Mesenchymal stem cell (in vitro differentiated cells and primary cell): ENCODE measurements at regions not wholly inside any gene's neighbourhood (a gene's known extent, or its start where the extent isn't known, plus 50 kb on each side); places are given as distances from the start of the nearest gene placed in this dataset.

Source experiments
- DNase-seq: peaks from one replicate; pipeline ENCODE4 v3.0.0-alpha.2; 2013
- H2AFZ ChIP-seq: one replicate; pipeline ENCODE4 v1.6.1; 2013; ENCODE audit warnings: low read depth, mild to moderate bottlenecking, control low read depth, inconsistent platforms, low read length, moderate library complexity
- H2AK5ac ChIP-seq: 2 replicates; pipeline ENCODE4 v1.6.1; 2013; ENCODE audit warnings: low read length, moderate library complexity, mild to moderate bottlenecking, inconsistent platforms; ENCODE audit not compliant: severe bottlenecking
- H2BK120ac ChIP-seq: one replicate; pipeline ENCODE4 v1.6.1; 2013; ENCODE audit warnings: low read depth, mild to moderate bottlenecking, inconsistent platforms, low read length, moderate library complexity
- H2BK12ac ChIP-seq, 2 experiments: one replicate each; pipeline ENCODE4 v1.6.1; 2013; ENCODE audit warnings: inconsistent platforms in 2 of 2, low read length in 2 of 2, mild to moderate bottlenecking in 2 of 2, moderate library complexity in 2 of 2, control low read depth in 1 of 2
- H2BK15ac ChIP-seq: one replicate; pipeline ENCODE4 v1.6.1; 2013; ENCODE audit warnings: mild to moderate bottlenecking, low read depth, inconsistent platforms; ENCODE audit not compliant: poor library complexity, severe bottlenecking
- H2BK5ac ChIP-seq: 2 replicates; pipeline ENCODE4 v1.6.1; 2013; ENCODE audit warnings: low read depth, mild to moderate bottlenecking, low read length, control low read depth, inconsistent platforms; ENCODE audit not compliant: poor library complexity, severe bottlenecking
- H3K14ac ChIP-seq, 2 experiments: one replicate each; pipeline ENCODE4 v1.6.1; 2013; ENCODE audit warnings: inconsistent platforms in 2 of 2, low read length in 2 of 2, control low read depth in 1 of 2, mild to moderate bottlenecking in 1 of 2, moderate library complexity in 1 of 2
- H3K18ac ChIP-seq, 2 experiments: one replicate each; pipeline ENCODE4 v1.6.1; 2013; ENCODE audit warnings: inconsistent platforms in 2 of 2, low read length in 2 of 2, control low read depth in 1 of 2, low read depth in 1 of 2, mild to moderate bottlenecking in 1 of 2
- H3K23ac ChIP-seq, 2 experiments: one replicate each; pipeline ENCODE4 v1.6.1; 2013; ENCODE audit warnings: inconsistent platforms in 2 of 2, low read length in 2 of 2, mild to moderate bottlenecking in 2 of 2, moderate library complexity in 2 of 2, control low read depth in 1 of 2
- H3K27ac ChIP-seq: 2 replicates; pipeline ENCODE4 v1.5.1; 2013; ENCODE audit warnings: mild to moderate bottlenecking, moderate library complexity, low read length, control low read depth, inconsistent platforms; ENCODE audit not compliant: poor library complexity, severe bottlenecking
- H3K27me3 ChIP-seq, 2 experiments: 2 replicates each; pipeline versions ENCODE4 v1.6.1 to v1.7.0; 2013; ENCODE audit warnings: low read length in 2 of 2, mild to moderate bottlenecking in 2 of 2, moderate library complexity in 2 of 2, control low read depth in 1 of 2, inconsistent platforms in 1 of 2; ENCODE audit not compliant: control insufficient read depth in 1 of 2, insufficient read depth in 1 of 2
- H3K36me3 ChIP-seq, 2 experiments: 2 replicates each; pipeline versions ENCODE4 v1.6.1 to v1.7.0; 2013; ENCODE audit warnings: low read length in 2 of 2, control low read depth in 1 of 2, inconsistent platforms in 1 of 2, low read depth in 1 of 2, mild to moderate bottlenecking in 1 of 2; ENCODE audit not compliant: insufficient read depth in 2 of 2, control insufficient read depth in 1 of 2
- H3K4ac ChIP-seq, 2 experiments: one replicate each; pipeline ENCODE4 v1.6.1; 2013; ENCODE audit warnings: inconsistent platforms in 2 of 2, low read length in 2 of 2, mild to moderate bottlenecking in 2 of 2, moderate library complexity in 2 of 2, control low read depth in 1 of 2, low read depth in 1 of 2
- H3K4me1 ChIP-seq: 2 replicates; pipeline ENCODE4 v1.6.1; 2013; ENCODE audit warnings: low read depth, low read length, control low read depth; ENCODE audit not compliant: control insufficient read depth, insufficient read depth
- H3K4me2 ChIP-seq: 2 replicates; pipeline ENCODE4 v1.6.1; 2013; ENCODE audit warnings: low read length, mild to moderate bottlenecking, inconsistent platforms; ENCODE audit not compliant: poor library complexity, severe bottlenecking
- H3K4me3 ChIP-seq, 2 experiments: 2 replicates each; pipeline versions ENCODE4 v1.5.1 to v1.7.0; 2013; ENCODE audit warnings: low read length in 2 of 2, mild to moderate bottlenecking in 2 of 2, control low read depth in 1 of 2, low read depth in 1 of 2; ENCODE audit not compliant: insufficient read depth in 1 of 2
- H3K79me1 ChIP-seq: replicated peaks from 2 replicates; pipeline ENCODE4 v1.6.1; 2013; ENCODE audit warnings: mild to moderate bottlenecking, control low read depth, low read length, inconsistent platforms; ENCODE audit not compliant: poor library complexity, severe bottlenecking
- H3K9ac ChIP-seq: 2 replicates; pipeline ENCODE4 v1.7.0; 2013; ENCODE audit warnings: mild to moderate bottlenecking, low read length, moderate library complexity
- H3K9me3 ChIP-seq: 2 replicates; pipeline ENCODE4 v1.7.0; 2013; ENCODE audit warnings: mild to moderate bottlenecking, low read length; ENCODE audit not compliant: control insufficient read depth
- H4K8ac ChIP-seq: one replicate; pipeline ENCODE4 v1.6.1; 2013; ENCODE audit warnings: inconsistent platforms, mild to moderate bottlenecking, low read length, moderate library complexity
- H4K91ac ChIP-seq: one replicate; pipeline ENCODE4 v1.6.1; 2013; ENCODE audit warnings: mild to moderate bottlenecking, low read length, inconsistent platforms
- WGBS: methylation state at CpG from one replicate; pipeline ENCODE4 v1.1.7; 2013; ENCODE audit warnings: mixed read lengths; 5-methylcytosine and 5-hydroxymethylcytosine counted together

GRCh38 chr6:145273136-145273535 is 462.2 kb downstream of the EPM2A start:
- H3K4me1 ChIP-seq: no peaks in the 10 kb centered on the region
- H3K36me3 ChIP-seq: no peaks in the 10 kb centered on the region
- no peak overlapping the region for H3K23ac ChIP-seq
- no peak overlapping the region for H3K27ac ChIP-seq
- no peak overlapping the region for H3K4ac ChIP-seq
- H3K79me1 ChIP-seq: no peaks in the 10 kb centered on the region
- H3K9me3 ChIP-seq: no peaks in the 10 kb centered on the region
- H3K18ac ChIP-seq: no peak overlapping the region
- H2AK5ac ChIP-seq: no peak overlapping the region
- no peak overlapping the region for H2BK120ac ChIP-seq
- no peak overlapping the region for H2BK15ac ChIP-seq
- H3K4me2 ChIP-seq: no peak overlapping the region
- no peak overlapping the region for H4K8ac ChIP-seq
- H3K27me3 ChIP-seq: no peaks in the 10 kb centered on the region
- no peak overlapping the region for H3K9ac ChIP-seq
- H2BK12ac ChIP-seq: no peak overlapping the region
- no peak overlapping the region for H2BK5ac ChIP-seq
- 88% methylated on average over 1 of the region's 1 CpG for WGBS
- no peak overlapping the region for H3K14ac ChIP-seq
- DNase-seq: no peak
- no peak overlapping the region for H4K91ac ChIP-seq
- H3K4me3 ChIP-seq: no peak overlapping the region
- H2AFZ ChIP-seq: no peak overlapping the region

DNA sequence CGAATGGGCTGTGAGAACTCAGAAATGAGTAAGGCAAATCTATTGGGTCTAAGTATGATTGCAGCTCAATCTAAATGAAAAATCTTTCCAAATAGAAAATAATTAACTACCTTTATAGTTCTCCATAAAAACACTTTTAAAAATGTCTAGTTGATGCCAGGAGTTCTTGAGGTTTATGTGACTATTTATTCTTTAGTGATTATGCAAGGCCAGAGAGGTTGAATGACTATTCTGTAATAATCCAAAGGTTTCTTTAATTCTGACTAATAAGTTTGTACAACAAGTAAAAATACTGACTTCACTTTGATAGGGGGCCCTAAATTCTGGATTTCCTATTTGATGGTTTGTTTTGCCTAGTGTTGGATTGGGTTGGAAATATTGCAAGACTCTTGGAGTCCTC is 461.2 kb downstream of the EPM2A start:
- Histone ChIP-seq H3K9me3 (no peaks in the 10 kb centered on the region), H4K91ac (no peak overlapping the region), H2BK120ac (no peak overlapping the region), H3K36me3 (no peaks in the 10 kb centered on the region), H3K4me2 (no peak overlapping the region), H3K23ac (no peak overlapping the region), H3K4me3 (no peak overlapping the region), H3K9ac (no peak overlapping the region), H2AFZ (no peak overlapping the region), H4K8ac (no peak overlapping the region), H2BK12ac (no peak overlapping the region), H2BK5ac (no peak overlapping the region), H3K14ac (no peak overlapping the region), H3K27ac (no peak overlapping the region), H3K18ac (no peak overlapping the region), H3K79me1 (no peaks in the 10 kb centered on the region), H3K4me1 (no peaks in the 10 kb centered on the region), H3K4ac (no peak overlapping the region), H2BK15ac (no peak overlapping the region), H2AK5ac (no peak overlapping the region), H3K27me3 (no peaks in the 10 kb centered on the region)
- DNase-seq: no peak
- WGBS: no CpG with 5 or more reads among the region's 1 CpG

GRCh38 chr6:145275019-145275418 is 460.3 kb downstream of the EPM2A start:
- Histone ChIP-seq H3K14ac (no peak overlapping the region), H2AFZ (no peak overlapping the region), H2BK5ac (no peak overlapping the region), H3K27me3 (no peaks in the 10 kb centered on the region), H3K4ac (no peak overlapping the region), H3K9me3 (no peaks in the 10 kb centered on the region), H3K4me2 (no peak overlapping the region), H3K36me3 (no peaks in the 10 kb centered on the region), H3K23ac (no peak overlapping the region), H3K4me1 (no peaks in the 10 kb centered on the region), H2BK15ac (no peak overlapping the region), H3K79me1 (no peaks in the 10 kb centered on the region), H3K9ac (no peak overlapping the region), H2BK120ac (no peak overlapping the region), H3K4me3 (no peak overlapping the region), H2AK5ac (no peak overlapping the region), H4K8ac (no peak overlapping the region), H2BK12ac (no peak overlapping the region), H3K27ac (no peak overlapping the region), H3K18ac (no peak overlapping the region), H4K91ac (no peak overlapping the region)
- 95% methylated on average over 4 of the region's 6 CpGs for WGBS
- DNase-seq: no peak

- H4K91ac ChIP-seq: no peak overlapping the region
- no peak for DNase-seq
- no peak overlapping the region for H3K23ac ChIP-seq
- no peak overlapping the region for H2AFZ ChIP-seq
- no peak overlapping the region for H2BK5ac ChIP-seq
- no peak overlapping the region for H3K14ac ChIP-seq
- no peak overlapping the region for H3K9ac ChIP-seq
- H3K27me3 ChIP-seq: no peaks in the 10 kb centered on the region
- no peak overlapping the region for H2AK5ac ChIP-seq
- H3K27ac ChIP-seq: no peak overlapping the region
- H2BK120ac ChIP-seq: no peak overlapping the region
- H3K4me3 ChIP-seq: no peak overlapping the region
- no peak overlapping the region for H2BK15ac ChIP-seq
- no peak overlapping the region for H3K4ac ChIP-seq
- no peak overlapping the region for H4K8ac ChIP-seq
- H3K36me3 ChIP-seq: no peaks in the 10 kb centered on the region
- H3K79me1 ChIP-seq: no peaks in the 10 kb centered on the region
- no peak overlapping the region for H3K18ac ChIP-seq
- H3K4me2 ChIP-seq: no peak overlapping the region
- H3K9me3 ChIP-seq: no peaks in the 10 kb centered on the region
- no CpG with 5 or more reads among the region's 1 CpG for WGBS
- H2BK12ac ChIP-seq: no peak overlapping the region
- no peaks in the 10 kb centered on the region for H3K4me1 ChIP-seq
These were observed 459.5 kb downstream of the EPM2A start for GRCh38 chr6:145275787-145276186.
